ENCODE measurements at regions not wholly inside any gene's neighbourhood (a gene's known extent, or its start where the extent isn't known, plus 50 kb on each side); places are given as distances from the start of the nearest gene placed in this dataset.

- Histone ChIP-seq H3K4me1 (ENCODE audit: control insufficient read depth, low read length) (no peaks in the 10 kb centered on the region), H3K9me2 (replicated peaks; ENCODE audit: control insufficient read depth, low read length) (no peaks in the 10 kb centered on the region), H3F3A (ENCODE audit: control insufficient read depth, insufficient read depth) (no peaks in the 10 kb centered on the region), H3K27ac (ENCODE audit: low read depth, low read length) (no peak overlapping the region), H3K27me3 (ENCODE audit: control insufficient read depth, low read length) (no peaks in the 10 kb centered on the region), H3K4me3 (ENCODE audit: low read length) (no peak overlapping the region), H3K79me2 (ENCODE audit: control insufficient read depth, low read length) (no peaks in the 10 kb centered on the region), H3K9me3 (ENCODE audit: control insufficient read depth, insufficient read depth, low read length) (no peaks in the 10 kb centered on the region), H3K4me2 (ENCODE audit: low read length) (no peak overlapping the region), H3K36me3 (ENCODE audit: control insufficient read depth, low read length) (no peaks in the 10 kb centered on the region), H4K20me1 (ENCODE audit: control insufficient read depth, insufficient read depth, low read depth, low read length) (no peaks in the 10 kb centered on the region)
- TF ChIP-seq EZH2phosphoT487 (IDR thresholded peaks at IDR 0.05; ENCODE audit: borderline replicate concordance, low read length): no peak
- no peak for TF ChIP-seq CTCF (IDR thresholded peaks at IDR 0.05; ENCODE audit: low read depth, low read length, poor library complexity, severe bottlenecking)
Observed at GRCh38 chr15:85977586-85977985, 102.1 kb upstream of the AGBL1 start.

- no peaks in the 10 kb centered on the region for H3K27me3 ChIP-seq (ENCODE audit: control insufficient read depth, low read length)
- H3K36me3 ChIP-seq (ENCODE audit: control insufficient read depth, low read length): no peaks in the 10 kb centered on the region
- no peaks in the 10 kb centered on the region for H4K20me1 ChIP-seq (ENCODE audit: control insufficient read depth, insufficient read depth, low read depth, low read length)
- H3K9me2 ChIP-seq (replicated peaks; ENCODE audit: control insufficient read depth, low read length): no peaks in the 10 kb centered on the region
- no peak for TF ChIP-seq EZH2phosphoT487 (IDR thresholded peaks at IDR 0.05; ENCODE audit: borderline replicate concordance, low read length)
- TF ChIP-seq CTCF (IDR thresholded peaks at IDR 0.05; ENCODE audit: low read depth, low read length, poor library complexity, severe bottlenecking): no peak
- H3K27ac ChIP-seq (ENCODE audit: low read depth, low read length): no peak overlapping the region
- no peaks in the 10 kb centered on the region for H3K9me3 ChIP-seq (ENCODE audit: control insufficient read depth, insufficient read depth, low read length)
- H3K4me1 ChIP-seq (ENCODE audit: control insufficient read depth, low read length): no peaks in the 10 kb centered on the region
- no peaks in the 10 kb centered on the region for H3F3A ChIP-seq (ENCODE audit: control insufficient read depth, insufficient read depth)
- no peak overlapping the region for H3K4me2 ChIP-seq (ENCODE audit: low read length)
- no peaks in the 10 kb centered on the region for H3K79me2 ChIP-seq (ENCODE audit: control insufficient read depth, low read length)
- H3K4me3 ChIP-seq (ENCODE audit: low read length): no peak overlapping the region
Observed at GRCh38 chr15:85979929-85980328, 99.7 kb upstream of the AGBL1 start.

GRCh38 chr15:85980946-85981345 lies 98.7 kb upstream of the AGBL1 start:
- Histone ChIP-seq H3K9me3 (ENCODE audit: control insufficient read depth, insufficient read depth, low read length) (no peaks in the 10 kb centered on the region), H3K4me3 (ENCODE audit: low read length) (no peak overlapping the region), H3K27me3 (ENCODE audit: control insufficient read depth, low read length) (no peaks in the 10 kb centered on the region), H3K36me3 (ENCODE audit: control insufficient read depth, low read length) (no peaks in the 10 kb centered on the region), H3K27ac (ENCODE audit: low read depth, low read length) (no peak overlapping the region), H3F3A (ENCODE audit: control insufficient read depth, insufficient read depth) (no peaks in the 10 kb centered on the region), H3K4me1 (ENCODE audit: control insufficient read depth, low read length) (no peaks in the 10 kb centered on the region), H4K20me1 (ENCODE audit: control insufficient read depth, insufficient read depth, low read depth, low read length) (no peaks in the 10 kb centered on the region), H3K79me2 (ENCODE audit: control insufficient read depth, low read length) (no peaks in the 10 kb centered on the region), H3K4me2 (ENCODE audit: low read length) (no peak overlapping the region), H3K9me2 (replicated peaks; ENCODE audit: control insufficient read depth, low read length) (no peaks in the 10 kb centered on the region)
- TF ChIP-seq EZH2phosphoT487 (IDR thresholded peaks at IDR 0.05; ENCODE audit: borderline replicate concordance, low read length) (no peak), CTCF (IDR thresholded peaks at IDR 0.05; ENCODE audit: low read depth, low read length, poor library complexity, severe bottlenecking) (no peak)

GRCh38 chr15:85984241-85984640 lies 95.4 kb upstream of the AGBL1 start:
- TF ChIP-seq CTCF (IDR thresholded peaks at IDR 0.05; ENCODE audit: low read depth, low read length, poor library complexity, severe bottlenecking) (no peak), EZH2phosphoT487 (IDR thresholded peaks at IDR 0.05; ENCODE audit: borderline replicate concordance, low read length) (no peak)
- Histone ChIP-seq H3F3A (ENCODE audit: control insufficient read depth, insufficient read depth) (no peaks in the 10 kb centered on the region), H4K20me1 (ENCODE audit: control insufficient read depth, insufficient read depth, low read depth, low read length) (no peaks in the 10 kb centered on the region), H3K4me1 (ENCODE audit: control insufficient read depth, low read length) (no peaks in the 10 kb centered on the region), H3K27me3 (ENCODE audit: control insufficient read depth, low read length) (no peaks in the 10 kb centered on the region), H3K36me3 (ENCODE audit: control insufficient read depth, low read length) (no peaks in the 10 kb centered on the region), H3K9me2 (replicated peaks; ENCODE audit: control insufficient read depth, low read length) (no peaks in the 10 kb centered on the region), H3K79me2 (ENCODE audit: control insufficient read depth, low read length) (no peaks in the 10 kb centered on the region), H3K4me2 (ENCODE audit: low read length) (no peak overlapping the region), H3K27ac (ENCODE audit: low read depth, low read length) (no peak overlapping the region), H3K9me3 (ENCODE audit: control insufficient read depth, insufficient read depth, low read length) (no peaks in the 10 kb centered on the region), H3K4me3 (ENCODE audit: low read length) (no peak overlapping the region)
